ENCODE measurements at regions not wholly inside any gene's neighbourhood (a gene's known extent, or its start where the extent isn't known, plus 50 kb on each side); places are given as distances from the start of the nearest gene placed in this dataset.
A peak's percentile ranks its signal among the peaks of the same experiment; 100 is the strongest.

DNA sequence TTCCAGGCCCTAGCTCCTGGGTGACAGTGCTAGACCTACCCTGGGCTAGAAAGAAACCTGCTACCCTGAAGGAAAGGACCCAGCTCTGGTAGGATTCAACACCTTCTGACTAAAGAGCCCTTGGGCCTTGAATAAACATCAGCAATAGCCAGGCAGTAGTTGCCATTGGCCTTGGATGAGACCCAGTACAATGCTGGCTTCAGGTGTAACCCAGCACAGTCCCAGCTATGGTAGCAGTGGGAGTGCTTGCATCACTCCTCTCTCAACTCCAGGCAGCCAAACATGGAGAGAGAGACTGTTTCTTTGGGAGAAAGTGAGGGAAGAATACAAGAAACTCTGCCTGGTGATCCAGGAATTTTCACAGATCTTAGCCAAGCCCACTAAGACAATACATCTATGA, 73.5 kb upstream of the CXorf66 start (continued):
- no peak for TF ChIP-seq SUZ12 (IDR thresholded peaks at IDR 0.05; ENCODE audit: unreplicated experiment)

DNA sequence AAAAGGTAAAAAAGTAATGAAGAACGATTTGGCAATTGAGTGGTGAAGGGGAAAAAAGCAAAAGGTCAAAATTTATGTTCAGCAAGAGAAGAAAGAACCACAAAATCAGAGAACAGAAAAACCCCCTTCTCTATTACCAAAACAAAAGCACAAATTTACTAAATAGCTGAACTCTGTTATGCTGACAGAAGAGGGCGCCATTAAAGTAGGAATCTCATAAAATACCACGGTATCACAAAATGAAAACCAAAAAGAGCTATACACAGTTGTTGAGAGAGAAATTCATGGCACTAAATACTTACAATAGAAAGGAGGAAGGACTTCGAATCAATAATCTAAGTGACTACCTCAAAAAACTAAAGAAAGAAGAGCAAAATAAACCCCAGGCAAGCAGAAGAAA, 69.6 kb upstream of the CXorf66 start:
- no peak for FAIRE-seq

More for the DNA sequence above, 69.6 kb upstream of the CXorf66 start:
- SMC1A ChIA-PET (ENCODE audit: uncharacterized antibody, unreplicated experiment) = interaction anchor here (0.8 kb wide), 1 partner anchor 106 kb away, joined by 3 read pairs; no protein-coding TSS in a partner anchor
- in situ Hi-C loops (cut with MboI) (no loop called here), intact Hi-C loops (cut with micrococcal nuclease; ENCODE audit: unreplicated experiment) (no loop called here)
- Histone ChIP-seq H3K4me2 (ENCODE audit: control insufficient read depth, insufficient read depth) (no peak overlapping the region), H3K79me2 (ENCODE audit: control insufficient read depth, insufficient read depth, low read length) (no peaks in the 10 kb centered on the region), H3K9ac (ENCODE audit: control insufficient read depth, insufficient read depth, low read length) (no peak overlapping the region), H3K4me3 (no peak overlapping the region), H3K36me3 (ENCODE audit: control insufficient read depth in 2 of 2, insufficient read depth in 2 of 2, low read length in 1 of 2) (no peaks in the 10 kb centered on the region), H3K27ac (ENCODE audit: control insufficient read depth, insufficient read depth) (no peak overlapping the region), H3K9me3 (replicated peaks; ENCODE audit: control insufficient read depth, insufficient read depth, low read length) (no peaks in the 10 kb centered on the region; the same call in 2 of the 3 replicates), H3K4me1 (ENCODE audit: control insufficient read depth, insufficient read depth, low read length) (no peaks in the 10 kb centered on the region), H3K27me3 (replicated peaks in 1 of 2; ENCODE audit: control insufficient read depth in 2 of 2, insufficient read depth in 2 of 2, low read length in 1 of 2) (no peaks in the 10 kb centered on the region), H2AFZ (ENCODE audit: control insufficient read depth, low read depth, low read length) (no peak overlapping the region), H4K20me1 (ENCODE audit: control insufficient read depth, insufficient read depth) (no peaks in the 10 kb centered on the region)
- TF ChIP-seq YY1 (IDR thresholded peaks at IDR 0.05; ENCODE audit: low read depth, low read length) (no peak), CTCF (IDR thresholded peaks at IDR 0.05 in 2 of 3, conservative IDR thresholded peaks at IDR 0.05 in 1 of 3; ENCODE audit: control insufficient read depth in 2 of 3, extremely low read depth in 1 of 3, insufficient read depth in 1 of 3, low read depth in 3 of 3, low read length in 3 of 3) (peak in 1 of 3 experiments; percentile 14; a peak in 1 of 6 replicates)
- DNase-seq (ENCODE audit: low read depth, low spot score) (no peak), ATAC-seq (peak; percentile 31; the same call in 1 of the 3 replicates)
- BruUV-seq (replicated peaks) = no TSS peak
- WGBS (ENCODE audit: insufficient coverage, insufficient replicate concordance, low lambda C conversion rate, missing lambda C conversion rate) = 6% methylated on average over 4 of the region's 4 CpGs
- RAD21 ChIA-PET (ENCODE audit: unreplicated experiment) = interaction anchor here (0.8 kb wide), 1 partner anchor 105 kb away, joined by 3 read pairs; no protein-coding TSS in a partner anchor
- CTCF ChIA-PET = interaction anchor here (0.6 to 1.5 kb wide), 2 partner anchors 9 to 106 kb away, joined by 3 to 8 read pairs; no protein-coding TSS in a partner anchor
- POLR2A ChIA-PET = no interaction called here
